Activated CD8-positive, alpha-beta memory T cell treated with anti-CD3 and anti-CD28 coated beads, Interleukin-2, amount 50 U/mL, for 24 hours (primary cell): ENCODE measurements at regions not wholly inside any gene's neighbourhood (a gene's known extent, or its start where the extent isn't known, plus 50 kb on each side); places are given as distances from the start of the nearest gene placed in this dataset.

Experiments
- DNase-seq: peaks from one replicate; pipeline ENCODE4 v3.0.0-alpha.2; 2020; ENCODE audit errors: extremely low read depth

- DNase-seq, result no peak
These were observed 132.2 kb upstream of the NPVF start for GRCh38 chr7:25360451-25360850.

DNA sequence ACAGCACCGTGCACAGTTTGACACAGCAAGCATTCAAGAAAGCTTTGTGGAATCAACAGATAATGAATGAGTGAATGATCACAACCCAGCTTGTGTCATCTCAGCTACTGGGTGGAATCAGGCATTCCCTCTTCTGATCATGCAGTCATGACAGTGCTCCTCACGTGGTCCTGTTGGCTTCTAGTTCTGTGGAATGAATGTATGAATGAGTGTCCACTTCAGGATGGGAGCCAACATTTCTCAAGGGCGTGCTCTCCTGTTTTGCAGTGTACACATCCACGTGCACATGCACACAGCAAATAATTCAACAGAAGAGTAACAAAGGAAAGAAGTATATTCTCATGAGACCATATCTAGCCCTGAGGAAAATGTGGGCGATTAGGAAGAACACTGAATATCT is 133.1 kb upstream of the NPVF start:
- DNase-seq, result no peak

DNA sequence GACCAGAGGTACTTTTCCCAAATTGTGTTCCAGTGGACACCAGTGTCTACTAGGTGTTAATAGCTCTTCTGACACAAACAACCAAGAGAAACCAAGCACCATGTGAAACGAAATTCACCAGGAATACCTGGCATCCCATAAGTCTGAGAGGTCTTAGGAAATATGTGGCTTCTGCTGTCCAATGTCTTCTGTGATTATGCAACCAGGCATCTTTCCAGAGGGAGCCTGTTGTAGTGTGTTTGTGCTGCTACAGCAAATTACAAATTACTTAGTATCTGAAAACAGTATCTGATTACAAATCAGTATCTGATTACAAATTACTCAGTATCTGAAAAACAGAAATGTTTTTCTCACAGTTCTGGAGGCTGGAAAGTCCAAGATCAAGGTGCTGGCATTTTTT is 133.6 kb upstream of the NPVF start:
- DNase-seq, result no peak

DNA sequence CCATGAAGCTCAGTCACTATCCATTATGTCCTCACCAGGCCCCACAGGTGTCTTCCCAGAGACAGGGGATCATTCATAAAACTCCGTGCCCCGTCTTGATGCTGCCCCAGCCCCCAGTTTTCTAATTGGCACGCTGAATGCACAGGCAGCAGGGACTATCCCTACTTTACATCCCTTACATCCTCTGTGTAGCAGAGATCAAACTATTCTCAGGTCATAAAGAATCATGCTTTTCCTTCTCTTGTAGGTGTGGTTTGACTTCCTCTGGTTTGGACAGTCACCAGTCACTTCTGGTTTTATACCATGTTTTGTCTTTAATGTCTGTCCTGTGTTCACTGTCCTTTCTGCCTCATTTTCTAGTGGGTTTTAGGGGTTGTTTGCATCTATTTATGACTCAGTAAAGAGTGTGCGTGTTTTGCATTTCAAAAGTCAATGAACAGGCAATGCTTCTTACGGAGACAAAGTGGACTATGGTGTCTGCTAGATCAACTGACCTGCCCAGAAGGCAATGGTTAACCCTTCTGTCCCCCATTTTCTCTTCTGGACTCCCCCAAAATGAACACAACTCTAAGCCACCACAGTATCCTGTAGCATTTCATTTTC is 140.4 kb upstream of the NPVF start:
- no peak for DNase-seq

DNA sequence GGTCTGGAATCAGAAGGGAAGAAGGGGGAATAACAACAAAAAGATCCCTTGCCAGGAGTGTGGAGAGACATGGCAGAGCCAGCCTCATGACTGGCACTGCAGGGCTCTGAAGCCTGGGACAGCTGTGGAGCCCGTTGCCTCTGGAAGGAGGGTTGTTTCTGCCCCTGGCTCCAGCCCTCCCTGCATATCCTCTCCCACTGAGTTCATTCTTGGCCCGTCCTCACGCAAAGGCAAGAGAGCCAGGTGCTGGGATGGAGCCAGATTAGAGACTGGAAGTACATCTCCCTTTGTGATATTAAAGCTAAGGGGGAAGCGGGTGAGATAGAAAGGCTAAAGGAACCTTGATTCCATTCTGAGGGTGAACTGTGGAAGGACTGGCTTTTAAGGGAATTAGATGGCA is 141.5 kb upstream of the NPVF start:
- no peak for DNase-seq

GRCh38 chr7:25371972-25372371 is 143.7 kb upstream of the NPVF start:
- no peak for DNase-seq

- DNase-seq, result no peak
These were observed 147.7 kb upstream of the NPVF start for GRCh38 chr7:25375805-25376600.

- no peak for DNase-seq
These were observed 151.3 kb upstream of the NPVF start for GRCh38 chr7:25379351-25380300.

GRCh38 chr7:25381818-25382589 is 153.7 kb upstream of the NPVF start:
- DNase-seq, result no peak

- no peak for DNase-seq
These were observed 154.6 kb upstream of the NPVF start for GRCh38 chr7:25382869-25383268.

- DNase-seq, result no peak
These were observed 155.1 kb upstream of the NPVF start for GRCh38 chr7:25383402-25383801.

- DNase-seq, result no peak
These were observed 156.7 kb upstream of the NPVF start for GRCh38 chr7:25384788-25385505.

GRCh38 chr7:25385506-25386136 is 157.3 kb upstream of the NPVF start:
- no peak for DNase-seq

DNA sequence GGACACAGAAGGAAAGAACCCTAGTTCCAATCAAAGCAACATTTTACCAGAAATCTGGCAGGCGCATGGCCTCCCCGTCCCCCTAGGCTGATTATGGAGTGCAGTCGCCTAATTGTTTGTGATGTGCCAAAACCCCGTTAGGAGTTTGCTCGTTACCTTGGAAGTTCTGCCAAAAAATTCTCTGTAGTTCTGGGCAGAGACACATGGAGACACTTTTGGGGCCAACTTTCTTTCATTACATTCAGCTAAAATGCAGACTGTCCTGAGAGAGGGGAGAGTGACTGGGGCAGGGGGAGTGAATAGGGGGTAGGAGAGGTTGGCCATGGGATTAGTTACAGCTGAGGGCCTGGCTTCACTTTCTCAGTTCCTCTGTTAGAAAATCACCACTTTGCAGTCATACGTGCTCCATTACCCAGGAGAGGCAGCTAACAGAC is 158.0 kb upstream of the NPVF start:
- no peak for DNase-seq

- DNase-seq, result no peak
These were observed 160.4 kb upstream of the NPVF start for GRCh38 chr7:25388681-25389080.

GRCh38 chr7:25389489-25390106 is 161.3 kb upstream of the NPVF start:
- DNase-seq, result no peak

DNA sequence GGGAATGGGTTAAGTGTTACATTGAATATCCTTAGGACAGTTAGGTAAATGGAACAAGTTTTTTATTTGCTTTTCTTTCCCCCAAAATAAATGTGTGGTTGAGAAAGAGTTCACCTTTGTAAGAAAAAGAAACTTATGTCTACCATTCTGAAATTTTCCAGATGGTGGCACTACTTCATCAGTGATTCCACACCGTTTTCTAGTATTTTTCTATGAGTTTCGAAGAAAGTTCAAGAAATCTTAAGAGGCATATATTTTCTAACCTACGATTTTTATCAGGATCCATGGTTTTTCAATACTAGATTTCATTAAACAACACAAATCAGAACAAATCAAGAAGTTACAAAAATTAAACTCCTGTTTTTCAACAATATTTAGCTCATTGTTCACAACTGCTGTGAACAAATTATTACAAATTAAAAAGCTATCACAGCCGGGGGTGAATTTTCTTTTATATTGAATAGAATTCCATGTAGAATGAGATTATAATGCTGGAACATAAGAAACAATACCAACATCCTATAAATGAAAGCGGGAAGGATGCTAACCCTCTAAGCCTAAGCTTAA is 163.1 kb upstream of the NPVF start:
- no peak for DNase-seq

- DNase-seq, result no peak
These were observed 163.8 kb upstream of the NPVF start for GRCh38 chr7:25391961-25392587.
